IMR-90 (cell line): ENCODE measurements at regions not wholly inside any gene's neighbourhood (a gene's known extent, or its start where the extent isn't known, plus 50 kb on each side); places are given as distances from the start of the nearest gene placed in this dataset.

Experiments
- BHLHE40 ChIP-seq: fragments of 150-350 bp; IDR thresholded peaks from 2 replicates; pipeline ENCODE4 v1.6.1; 2016; ENCODE audit warnings: mild to moderate bottlenecking, low read depth, low read length
- POLR2A ChIP-seq: IDR thresholded peaks from 2 replicates; pipeline ENCODE4 v1.6.1; 2012; ENCODE audit warnings: mild to moderate bottlenecking, low read depth, low read length
- RAD21 ChIP-seq: IDR thresholded peaks from 2 replicates; pipeline ENCODE4 v1.6.1; 2012; ENCODE audit warnings: low read length, improper control_type of control experiment
- SMC3 ChIP-seq: fragments of 150-350 bp; IDR thresholded peaks from 2 replicates; pipeline ENCODE4 v1.6.1; 2016; ENCODE audit warnings: low read depth, mild to moderate bottlenecking, antibody characterized with exemption, low read length, moderate library complexity
- TF ChIP-seq, protein P1 (sequence below): conservative IDR thresholded peaks from 2 replicates; pipeline ENCODE4 v1.5.1; 2012; ENCODE audit warnings: mild to moderate bottlenecking, low read depth, low read length, improper control_type of control experiment

GRCh38 chr9:102106439-102106838 lies 368.0 kb upstream of the GRIN3A start:
- TF ChIP-seq, protein P1, sequence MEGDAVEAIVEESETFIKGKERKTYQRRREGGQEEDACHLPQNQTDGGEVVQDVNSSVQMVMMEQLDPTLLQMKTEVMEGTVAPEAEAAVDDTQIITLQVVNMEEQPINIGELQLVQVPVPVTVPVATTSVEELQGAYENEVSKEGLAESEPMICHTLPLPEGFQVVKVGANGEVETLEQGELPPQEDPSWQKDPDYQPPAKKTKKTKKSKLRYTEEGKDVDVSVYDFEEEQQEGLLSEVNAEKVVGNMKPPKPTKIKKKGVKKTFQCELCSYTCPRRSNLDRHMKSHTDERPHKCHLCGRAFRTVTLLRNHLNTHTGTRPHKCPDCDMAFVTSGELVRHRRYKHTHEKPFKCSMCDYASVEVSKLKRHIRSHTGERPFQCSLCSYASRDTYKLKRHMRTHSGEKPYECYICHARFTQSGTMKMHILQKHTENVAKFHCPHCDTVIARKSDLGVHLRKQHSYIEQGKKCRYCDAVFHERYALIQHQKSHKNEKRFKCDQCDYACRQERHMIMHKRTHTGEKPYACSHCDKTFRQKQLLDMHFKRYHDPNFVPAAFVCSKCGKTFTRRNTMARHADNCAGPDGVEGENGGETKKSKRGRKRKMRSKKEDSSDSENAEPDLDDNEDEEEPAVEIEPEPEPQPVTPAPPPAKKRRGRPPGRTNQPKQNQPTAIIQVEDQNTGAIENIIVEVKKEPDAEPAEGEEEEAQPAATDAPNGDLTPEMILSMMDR = no peak
- TF ChIP-seq SMC3 (no peak), POLR2A (no peak), BHLHE40 (no peak), RAD21 (no peak)
